ENCODE measurements at regions not wholly inside any gene's neighbourhood (a gene's known extent, or its start where the extent isn't known, plus 50 kb on each side); places are given as distances from the start of the nearest gene placed in this dataset.

- intact Hi-C loops (cut with micrococcal nuclease) = no loop called here
- Histone ChIP-seq H3K27me3 (ENCODE audit: low read depth) (no peaks in the 10 kb centered on the region), H3K4me3 (no peak overlapping the region), H3K9me3 (replicated peaks) (no peaks in the 10 kb centered on the region), H3K36me3 (no peaks in the 10 kb centered on the region), H3K4me1 (no peaks in the 10 kb centered on the region), H3K27ac (replicated peaks) (no peak overlapping the region)
- TF ChIP-seq CTCF (IDR thresholded peaks at IDR 0.05; ENCODE audit: borderline replicate concordance) = no peak
- no peak for DNase-seq
Measured at GRCh38 chr3:118298133-118298532, 736.5 kb downstream of the IGSF11 start.

DNA sequence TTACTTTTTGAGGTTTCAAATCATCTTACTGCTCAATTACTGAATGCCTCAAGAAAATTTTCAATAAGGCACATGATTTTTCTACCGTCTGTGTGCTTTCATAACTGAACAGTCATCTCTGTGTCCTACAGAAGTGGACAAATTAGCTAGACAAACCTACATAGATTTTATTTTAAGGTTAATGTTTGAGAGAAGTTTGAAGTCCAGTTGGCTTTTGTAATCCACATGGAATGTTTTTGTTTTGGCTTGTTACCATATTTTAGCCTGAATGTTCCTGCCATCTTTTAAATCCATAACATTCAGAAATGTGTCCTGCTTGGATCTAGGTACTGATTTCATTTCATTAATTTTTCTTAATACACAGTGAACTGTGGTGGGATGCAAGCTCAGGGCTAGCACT is 730.1 kb downstream of the IGSF11 start:
- intact Hi-C loops (cut with micrococcal nuclease) = no loop called here
- Histone ChIP-seq H3K27ac (replicated peaks) (no peak overlapping the region), H3K9me3 (replicated peaks) (no peaks in the 10 kb centered on the region), H3K4me1 (no peaks in the 10 kb centered on the region), H3K36me3 (no peaks in the 10 kb centered on the region), H3K4me3 (no peak overlapping the region), H3K27me3 (ENCODE audit: low read depth) (no peaks in the 10 kb centered on the region)
- no peak for TF ChIP-seq CTCF (IDR thresholded peaks at IDR 0.05; ENCODE audit: borderline replicate concordance)
- DNase-seq = no peak

- Histone ChIP-seq H3K27ac (replicated peaks) (no peak overlapping the region), H3K27me3 (ENCODE audit: low read depth) (no peaks in the 10 kb centered on the region), H3K4me1 (no peaks in the 10 kb centered on the region), H3K9me3 (replicated peaks) (peaks cover 49% of the 10 kb centered on the region), H3K4me3 (no peak overlapping the region), H3K36me3 (no peaks in the 10 kb centered on the region)
- intact Hi-C loops (cut with micrococcal nuclease) = no loop called here
- no peak for TF ChIP-seq CTCF (IDR thresholded peaks at IDR 0.05; ENCODE audit: borderline replicate concordance)
- DNase-seq = no peak
Measured at GRCh38 chr3:118332699-118333098, 701.9 kb downstream of the IGSF11 start.

DNA sequence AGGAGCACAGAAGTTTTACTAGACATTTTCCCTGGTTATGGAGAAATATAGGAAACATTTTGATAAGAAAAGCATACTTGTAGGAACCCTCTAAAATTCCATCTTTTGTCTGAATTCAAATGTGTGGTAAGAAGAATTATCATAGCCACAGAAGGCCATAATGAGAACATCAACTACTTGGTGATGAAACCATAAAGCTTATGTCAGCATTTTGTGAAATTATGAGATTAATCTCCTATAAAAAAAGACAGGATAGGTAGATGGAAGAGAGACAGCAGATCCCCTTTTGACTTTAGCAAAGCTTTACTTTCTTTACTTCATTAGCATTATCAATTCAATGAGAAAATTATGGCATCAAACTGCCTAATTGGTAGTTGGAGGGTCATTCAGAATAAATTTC is 697.0 kb downstream of the IGSF11 start:
- intact Hi-C loops (cut with micrococcal nuclease) = no loop called here
- no peak overlapping the region for H3K4me3 ChIP-seq
- H3K27ac ChIP-seq (replicated peaks) = no peak overlapping the region
- H3K9me3 ChIP-seq (replicated peaks) = peaks cover 14% of the 10 kb centered on the region
- H3K36me3 ChIP-seq = no peaks in the 10 kb centered on the region
- DNase-seq = no peak
- TF ChIP-seq CTCF (IDR thresholded peaks at IDR 0.05; ENCODE audit: borderline replicate concordance) = no peak
- H3K27me3 ChIP-seq (ENCODE audit: low read depth) = no peaks in the 10 kb centered on the region
- H3K4me1 ChIP-seq = no peaks in the 10 kb centered on the region

DNA sequence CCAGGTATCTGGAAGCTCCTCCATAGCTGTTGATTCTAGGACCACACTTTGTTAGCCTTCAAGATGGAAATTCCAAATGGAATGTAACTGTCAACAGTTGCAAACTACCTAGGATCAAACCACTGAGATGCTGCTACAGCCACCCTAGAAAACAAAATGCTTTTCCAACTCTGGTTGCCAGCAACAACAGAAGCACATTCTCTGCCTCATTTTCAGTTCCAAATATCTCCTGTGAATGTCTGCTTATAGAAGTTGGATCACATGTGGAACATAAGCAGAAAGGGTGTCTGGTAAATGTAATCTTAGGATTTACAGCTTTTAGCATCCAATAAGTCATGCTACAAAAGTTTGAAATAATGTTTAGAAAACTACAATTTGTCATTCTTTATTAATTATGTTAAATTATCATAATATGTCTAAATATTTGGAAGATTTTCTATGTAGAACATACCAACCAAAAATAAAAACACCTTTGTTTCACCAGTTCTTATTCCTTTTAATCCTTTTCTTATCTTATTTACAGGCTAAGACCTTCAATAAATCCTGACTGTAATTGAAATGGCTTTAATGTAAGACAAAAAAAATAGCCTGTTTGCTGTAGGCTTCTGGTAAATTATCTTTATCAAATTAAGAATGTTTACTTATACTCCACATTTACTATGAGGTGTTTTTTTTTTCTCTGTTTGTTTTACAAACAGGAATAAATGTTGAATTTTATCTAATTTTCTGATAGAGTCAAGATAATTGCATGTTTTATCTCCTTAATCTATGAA is 687.1 kb downstream of the IGSF11 start:
- intact Hi-C loops (cut with micrococcal nuclease) = no loop called here
- H3K36me3 ChIP-seq = no peaks in the 10 kb centered on the region
- no peaks in the 10 kb centered on the region for H3K4me1 ChIP-seq
- no peak overlapping the region for H3K27ac ChIP-seq (replicated peaks)
- DNase-seq = no peak
- TF ChIP-seq CTCF (IDR thresholded peaks at IDR 0.05; ENCODE audit: borderline replicate concordance) = no peak
- H3K4me3 ChIP-seq = no peak overlapping the region
- H3K27me3 ChIP-seq (ENCODE audit: low read depth) = no peaks in the 10 kb centered on the region
- H3K9me3 ChIP-seq (replicated peaks) = peaks cover 12% of the 10 kb centered on the region
